GM23338 (cell line): ENCODE measurements at regions not wholly inside any gene's neighbourhood (a gene's known extent, or its start where the extent isn't known, plus 50 kb on each side); places are given as distances from the start of the nearest gene placed in this dataset.

Experiments
- ATAC-seq: fragments of 200-7000 bp; cut with Tn5 transposase; 3 replicates; pipeline ENCODE4 v1.9.1; 2020
- DNase-seq: peaks from one replicate; pipeline ENCODE4 v3.0.0-alpha.2; 2015; ENCODE audit warnings: low spot score
- H2AFZ ChIP-seq: fragments of 200-600 bp; sonication (generic); 2 replicates; pipeline ENCODE4 v1.8.0; 2016; ENCODE audit warnings: antibody characterized with exemption, mild to moderate bottlenecking, moderate library complexity
- H3F3A ChIP-seq: fragments of 200-600 bp; sonication (generic); replicated peaks from 2 replicates; pipeline ENCODE4 v1.8.0; 2017; ENCODE audit warnings: antibody characterized with exemption, mixed run types, low read depth
- H3K27ac ChIP-seq: fragments of 200-600 bp; sonication (generic); 2 replicates; pipeline ENCODE4 v1.6.1; 2016; ENCODE audit warnings: low read depth
- H3K27me3 ChIP-seq: fragments of 200-600 bp; sonication (generic); 2 replicates; pipeline ENCODE4 v1.8.0; 2016; ENCODE audit warnings: mild to moderate bottlenecking, mixed run types, moderate library complexity; ENCODE audit not compliant: insufficient read depth
- H3K36me3 ChIP-seq: fragments of 200-600 bp; sonication (generic); 2 replicates; pipeline ENCODE4 v1.8.0; 2016; ENCODE audit warnings: mild to moderate bottlenecking; ENCODE audit not compliant: insufficient read depth
- H3K4me1 ChIP-seq: fragments of 200-600 bp; sonication (generic); 2 replicates; pipeline ENCODE4 v1.8.0; 2016; ENCODE audit warnings: mild to moderate bottlenecking, moderate library complexity; ENCODE audit not compliant: insufficient read depth
- H3K4me2 ChIP-seq: fragments of 200-600 bp; sonication (generic); 2 replicates; pipeline ENCODE4 v1.7.1; 2017; ENCODE audit warnings: mixed run types
- H3K4me3 ChIP-seq: fragments of 200-600 bp; sonication (generic); 2 replicates; pipeline ENCODE4 v1.6.1; 2016; ENCODE audit warnings: mixed run types
- H3K79me2 ChIP-seq: fragments of 200-600 bp; sonication (generic); replicated peaks from 2 replicates; pipeline ENCODE4 v1.8.0; 2017; ENCODE audit warnings: mild to moderate bottlenecking; ENCODE audit not compliant: insufficient read depth
- H3K9me2 ChIP-seq: fragments of 200-600 bp; sonication (generic); 2 replicates; pipeline ENCODE4 v1.8.0; 2017; ENCODE audit not compliant: insufficient read depth
- H4K20me1 ChIP-seq: fragments of 200-600 bp; sonication (generic); replicated peaks from 2 replicates; pipeline ENCODE4 v1.8.0; 2017; ENCODE audit warnings: mild to moderate bottlenecking; ENCODE audit not compliant: insufficient read depth
- H3K27ac Mint-ChIP-seq: 2 replicates; pipeline ENCODE4 v1.8.0; 2020; ENCODE audit warnings: inconsistent platforms, mild to moderate bottlenecking, moderate library complexity, mixed read lengths
- H3K27me3 Mint-ChIP-seq: 3 replicates; pipeline ENCODE4 v1.8.0; 2022; ENCODE audit warnings: low read depth, mild to moderate bottlenecking, moderate library complexity, mixed read lengths, inconsistent platforms; ENCODE audit not compliant: insufficient read depth, poor library complexity
- H3K36me3 Mint-ChIP-seq: 3 replicates; pipeline ENCODE4 v1.8.0; 2021; ENCODE audit warnings: low read depth, mild to moderate bottlenecking, inconsistent platforms, moderate library complexity, mixed read lengths
- H3K4me1 Mint-ChIP-seq: 3 replicates; pipeline ENCODE4 v1.8.0; 2020; ENCODE audit warnings: mild to moderate bottlenecking, inconsistent platforms, mixed read lengths
- H3K4me3 Mint-ChIP-seq: 3 replicates; pipeline ENCODE4 v1.8.0; 2021; ENCODE audit warnings: moderate library complexity, mild to moderate bottlenecking, inconsistent platforms, mixed read lengths
- H3K9me3 Mint-ChIP-seq: 3 replicates; pipeline ENCODE4 v1.8.0; 2020; ENCODE audit warnings: moderate library complexity, mild to moderate bottlenecking, inconsistent platforms, mixed read lengths
- CTCF ChIP-seq, 2 experiments: fragments of 200-600 bp in 1 of 2; sonication (generic) in 1 of 2; conservative IDR thresholded peaks; 2 replicates each; pipeline versions ENCODE4 v1.5.1 to v1.6.1; 2016 to 2017; ENCODE audit warnings: antibody characterized with exemption in 2 of 2, low read depth in 2 of 2, mild to moderate bottlenecking in 2 of 2, moderate library complexity in 1 of 2
- ETS1 ChIP-seq: IDR thresholded peaks from 2 replicates; pipeline ENCODE4 v1.6.1; 2016; ENCODE audit warnings: antibody characterized with exemption
- EZH2 ChIP-seq: fragments of 200-600 bp; sonication (generic); IDR thresholded peaks from one replicate; pipeline ENCODE4 v1.8.0; 2017; ENCODE audit warnings: antibody characterized with exemption, mild to moderate bottlenecking, low read depth; ENCODE audit not compliant: unreplicated experiment
- EZH2phosphoT487 ChIP-seq: fragments of 200-600 bp; sonication (generic); IDR thresholded peaks from one replicate; pipeline ENCODE4 v1.8.1; 2018; ENCODE audit warnings: antibody characterized with exemption; ENCODE audit not compliant: unreplicated experiment
- JUNB ChIP-seq: IDR thresholded peaks from one replicate; pipeline ENCODE4 v1.6.1; 2016; ENCODE audit warnings: antibody characterized with exemption; ENCODE audit not compliant: unreplicated experiment
- REST ChIP-seq: IDR thresholded peaks from one replicate; pipeline ENCODE4 v1.6.1; 2018; ENCODE audit warnings: antibody characterized with exemption; ENCODE audit not compliant: unreplicated experiment
- STAT1 ChIP-seq: IDR thresholded peaks from one replicate; pipeline ENCODE4 v1.6.1; 2016; ENCODE audit warnings: antibody characterized with exemption; ENCODE audit not compliant: unreplicated experiment
- ZNF331 ChIP-seq: fragments of 250-450 bp; sonication (Bioruptor Pico); IDR thresholded peaks from 2 replicates; pipeline ENCODE4 v1.5.0; 2020; ENCODE audit warnings: low read depth, mild to moderate bottlenecking, moderate library complexity

GRCh38 chr11:37108436-37109285 lies 510.6 kb upstream of the RAG2 start:
- ATAC-seq (no peak), DNase-seq (no peak)
- Histone ChIP-seq H2AFZ (no peak overlapping the region), H3K9me2 (no peaks in the 10 kb centered on the region), H3K4me2 (no peak overlapping the region), H3F3A (no peaks in the 10 kb centered on the region), H3K4me1 (no peaks in the 10 kb centered on the region), H3K36me3 (peaks cover 26% of the 10 kb centered on the region), H4K20me1 (no peaks in the 10 kb centered on the region), H3K27me3 (no peaks in the 10 kb centered on the region), H3K79me2 (no peaks in the 10 kb centered on the region), H3K4me3 (no peak overlapping the region), H3K27ac (no peak overlapping the region)
- H3K27me3 Mint-ChIP-seq, result no peaks in the 10 kb centered on the region
- peaks cover 15% of the 10 kb centered on the region; the same call in 2 of the 3 replicates for H3K36me3 Mint-ChIP-seq
- peaks cover 85% of the 10 kb centered on the region for H3K9me3 Mint-ChIP-seq
- H3K27ac Mint-ChIP-seq, result no peak overlapping the region
- H3K4me1 Mint-ChIP-seq, result no peaks in the 10 kb centered on the region
- no peak for TF ChIP-seq EZH2
- no peak for TF ChIP-seq ZNF331 (CRISPR knock-in tag)
- TF ChIP-seq EZH2phosphoT487, result no peak
- no peak for TF ChIP-seq STAT1
- no peak for TF ChIP-seq CTCF (conservative IDR thresholded peaks at IDR 0.05; ENCODE audit: low read depth in 2 of 2)
- TF ChIP-seq ETS1, result no peak
- TF ChIP-seq REST, result no peak
- no peak for TF ChIP-seq JUNB
- H3K4me3 Mint-ChIP-seq, result no peak overlapping the region

- H3K79me2 ChIP-seq, result no peaks in the 10 kb centered on the region
- H3K4me3 Mint-ChIP-seq, result no peak overlapping the region
- H3K27ac ChIP-seq, result no peak overlapping the region
- no peak overlapping the region for H3K4me3 ChIP-seq
- no peaks in the 10 kb centered on the region for H3K9me2 ChIP-seq
- peaks cover 24% of the 10 kb centered on the region for H3K36me3 ChIP-seq
- H3K4me1 ChIP-seq, result no peaks in the 10 kb centered on the region
- H3K27ac Mint-ChIP-seq, result no peak overlapping the region
- peaks cover 20% of the 10 kb centered on the region; the same call in 2 of the 3 replicates for H3K36me3 Mint-ChIP-seq
- DNase-seq (no peak), ATAC-seq (no peak)
- no peak overlapping the region for H3K4me2 ChIP-seq
- peaks cover 90% of the 10 kb centered on the region for H3K9me3 Mint-ChIP-seq
- no peak overlapping the region for H2AFZ ChIP-seq
- H3K4me1 Mint-ChIP-seq, result no peaks in the 10 kb centered on the region
- no peaks in the 10 kb centered on the region for H4K20me1 ChIP-seq
- no peaks in the 10 kb centered on the region for H3K27me3 Mint-ChIP-seq
- no peaks in the 10 kb centered on the region for H3K27me3 ChIP-seq
- no peaks in the 10 kb centered on the region for H3F3A ChIP-seq
- no peak for TF ChIP-seq EZH2
These were observed 509.8 kb upstream of the RAG2 start for GRCh38 chr11:37107831-37108230.
